Testis (tissue), 2 donors: ENCODE measurements at regions not wholly inside any gene's neighbourhood (a gene's known extent, or its start where the extent isn't known, plus 50 kb on each side); places are given as distances from the start of the nearest gene placed in this dataset.

ENCODE experiments used
- DNase-seq: peaks from one replicate; pipeline ENCODE4 v3.0.0-alpha.2; 2019
- H3K27ac ChIP-seq, 2 donors: fragments of 200-600 bp; sonication (generic); one replicate each; pipeline ENCODE4 v1.5.1; 2019
- H3K27me3 ChIP-seq: fragments of 200-600 bp; sonication (generic); one replicate; pipeline ENCODE4 v1.5.1; 2019
- H3K36me3 ChIP-seq: fragments of 200-600 bp; sonication (generic); one replicate; pipeline ENCODE4 v1.5.1; 2017; ENCODE audit warnings: low read depth; ENCODE audit errors: missing control alignments
- H3K4me1 ChIP-seq: fragments of 200-600 bp; sonication (generic); one replicate; pipeline ENCODE4 v1.5.1; 2019
- H3K4me3 ChIP-seq, 2 donors: fragments of 200-600 bp; sonication (generic); one replicate each; pipeline ENCODE4 v1.5.1; 2017 to 2019
- H3K9me3 ChIP-seq: fragments of 200-600 bp; sonication (generic); one replicate; pipeline ENCODE4 v1.5.1; 2017
- CTCF ChIP-seq, 3 experiments: fragments of 450-650 bp in 2 of 3; fragments of 200-600 bp in 1 of 3; sonication (generic) in 1 of 3; IDR thresholded peaks; one replicate each; pipeline ENCODE4 v1.5.1; 2016 to 2019; ENCODE audit warnings: antibody characterized with exemption in 3 of 3, mild to moderate bottlenecking in 2 of 3, moderate library complexity in 1 of 3
- POLR2A ChIP-seq: fragments of 450-650 bp; IDR thresholded peaks from one replicate; pipeline ENCODE4 v1.6.1; 2017; ENCODE audit warnings: antibody characterized with exemption, mild to moderate bottlenecking, moderate library complexity
- WGBS, 2 donors: methylation state at CpG; one replicate each; pipeline ENCODE4 v1.1.5; 2018; 5-methylcytosine and 5-hydroxymethylcytosine counted together
- intact Hi-C: fragments of 100-400 bp; cut with DNase I; formaldehyde crosslinking; loops from one replicate; pipeline ENCODE4 v1.15.1; 2023; ENCODE audit warnings: low total_unique reads

- no peaks in the 10 kb centered on the region for H3K4me1 ChIP-seq
- no peaks in the 10 kb centered on the region for H3K36me3 ChIP-seq
- no peaks in the 10 kb centered on the region for H3K27me3 ChIP-seq
- DNase-seq = no peak
- no peak for TF ChIP-seq CTCF (IDR thresholded peaks at IDR 0.05)
- TF ChIP-seq POLR2A = no peak
- no peak overlapping the region for H3K4me3 ChIP-seq
- WGBS, 2 donors = 94 to 95% methylated on average over 6 of the region's 6 CpGs
- no peaks in the 10 kb centered on the region for H3K9me3 ChIP-seq
- no peak overlapping the region for H3K27ac ChIP-seq
- intact Hi-C loops = no loop called here
Observed at GRCh38 chr13:73777134-73777533, 357.1 kb downstream of the KLF12 start.

GRCh38 chr13:73776151-73776785 lies 357.9 kb downstream of the KLF12 start:
- no peak for DNase-seq
- TF ChIP-seq POLR2A (no peak), CTCF (IDR thresholded peaks at IDR 0.05) (no peak)
- H3K36me3 ChIP-seq = no peaks in the 10 kb centered on the region
- H3K9me3 ChIP-seq = no peaks in the 10 kb centered on the region
- WGBS, 2 donors = 70 to 85% methylated on average over 3 of the region's 3 CpGs
- no peak overlapping the region for H3K27ac ChIP-seq
- H3K4me1 ChIP-seq = no peaks in the 10 kb centered on the region
- intact Hi-C loops = no loop called here
- H3K4me3 ChIP-seq = no peak overlapping the region
- H3K27me3 ChIP-seq = no peaks in the 10 kb centered on the region

DNA sequence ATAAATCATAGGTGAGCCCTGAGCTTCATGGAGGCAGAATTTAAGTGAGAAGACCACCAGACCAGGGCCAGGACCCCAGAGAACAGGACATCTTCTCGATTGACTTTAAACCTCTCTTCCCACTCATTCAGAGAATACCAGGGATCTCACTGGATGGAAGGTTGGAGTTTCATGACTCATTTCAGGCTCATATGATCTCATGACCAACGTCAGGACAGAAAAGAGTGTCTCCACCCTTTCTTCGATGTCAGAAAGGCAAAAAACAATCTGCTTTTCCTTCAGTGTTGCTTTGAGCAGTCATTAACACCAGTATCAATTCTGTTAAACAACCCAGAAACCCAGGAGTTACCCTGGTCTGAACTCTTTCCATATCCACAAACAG lies 361.0 kb downstream of the KLF12 start:
- no peak for TF ChIP-seq CTCF (IDR thresholded peaks at IDR 0.05)
- TF ChIP-seq POLR2A = no peak
- DNase-seq = no peak
- Histone ChIP-seq H3K27me3 (no peaks in the 10 kb centered on the region), H3K36me3 (no peaks in the 10 kb centered on the region), H3K4me3 (no peak overlapping the region), H3K4me1 (no peaks in the 10 kb centered on the region), H3K9me3 (no peaks in the 10 kb centered on the region), H3K27ac (no peak overlapping the region)
- WGBS, 2 donors = 73 to 85% methylated on average over 3 of the region's 3 CpGs
- intact Hi-C loops = no loop called here

DNA sequence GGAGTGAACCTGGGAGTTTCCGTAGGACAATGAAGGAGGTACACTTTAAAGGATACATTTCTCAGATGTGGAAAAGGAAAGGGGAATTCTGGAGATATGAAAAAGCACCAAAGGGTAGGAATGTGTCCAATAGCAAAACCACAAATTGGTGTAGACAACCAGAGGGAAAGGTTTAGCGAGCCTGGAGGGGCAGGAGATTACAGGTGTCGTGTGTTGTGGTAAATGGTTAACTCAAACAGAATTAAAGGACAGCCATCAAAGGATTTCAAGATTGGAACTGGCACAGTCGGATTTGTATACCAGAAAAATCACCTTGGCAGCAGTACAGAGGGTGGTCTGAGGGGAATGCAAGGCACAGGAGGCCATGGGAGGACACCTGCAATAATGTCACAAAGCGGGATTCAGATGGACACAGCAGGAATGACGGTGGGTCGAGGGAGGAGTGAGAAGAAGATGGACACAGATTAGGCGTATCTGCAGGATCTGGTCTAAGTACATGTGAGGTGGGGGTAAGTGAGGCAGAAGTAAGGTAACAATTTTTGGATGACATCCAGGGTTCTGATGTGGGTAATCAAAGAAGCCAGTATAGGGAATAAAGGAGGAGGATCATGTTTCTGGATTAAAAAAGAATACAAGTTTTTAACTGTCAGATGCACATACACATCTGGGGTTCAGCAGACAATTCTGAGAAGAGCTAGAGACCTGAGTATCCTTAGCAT lies 361.6 kb downstream of the KLF12 start:
- H3K36me3 ChIP-seq = no peaks in the 10 kb centered on the region
- TF ChIP-seq POLR2A (no peak), CTCF (IDR thresholded peaks at IDR 0.05) (no peak)
- H3K4me3 ChIP-seq = no peak overlapping the region
- intact Hi-C loops = no loop called here
- WGBS, 2 donors = 79 to 83% methylated on average over 8 of the region's 8 CpGs
- H3K4me1 ChIP-seq = no peaks in the 10 kb centered on the region
- no peaks in the 10 kb centered on the region for H3K27me3 ChIP-seq
- H3K9me3 ChIP-seq = no peaks in the 10 kb centered on the region
- no peak for DNase-seq
- H3K27ac ChIP-seq = no peak overlapping the region
